PC-3 (cell line): ENCODE measurements at regions not wholly inside any gene's neighbourhood (a gene's known extent, or its start where the extent isn't known, plus 50 kb on each side); places are given as distances from the start of the nearest gene placed in this dataset.

Experiments
- EZH2 ChIP-seq: fragments of 300-600 bp; sonication (generic); IDR thresholded peaks from one replicate; pipeline ENCODE4 v1.6.1; 2017; ENCODE audit warnings: antibody characterized with exemption, mild to moderate bottlenecking, low read length; ENCODE audit not compliant: unreplicated experiment
- TF ChIP-seq, protein P1 (sequence below): fragments of 300-600 bp; sonication (generic); conservative IDR thresholded peaks from 2 replicates; pipeline ENCODE4 v1.5.1; 2017; ENCODE audit warnings: antibody characterized with exemption, low read depth, mild to moderate bottlenecking, low read length

DNA sequence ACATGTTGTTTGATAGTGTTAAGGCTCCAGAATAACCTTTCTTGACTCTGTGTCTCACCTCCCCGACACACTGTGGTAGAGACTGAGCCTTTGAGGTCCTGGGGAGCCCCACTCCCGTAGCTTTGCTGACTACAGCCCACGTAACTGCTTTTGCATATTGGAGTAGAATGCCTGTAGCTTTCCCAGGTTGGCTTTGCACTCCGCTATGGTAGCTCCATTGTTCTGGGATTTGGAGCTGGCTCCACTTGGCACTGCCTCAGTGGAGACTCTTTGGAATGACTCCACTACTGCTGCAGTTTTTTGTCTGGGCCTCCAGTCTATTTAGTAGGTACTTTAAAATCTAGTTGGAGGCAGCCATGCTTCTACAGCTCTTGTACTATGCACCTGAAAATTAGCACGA lies 56.2 kb upstream of the ANXA1 start:
- TF ChIP-seq, protein P1, sequence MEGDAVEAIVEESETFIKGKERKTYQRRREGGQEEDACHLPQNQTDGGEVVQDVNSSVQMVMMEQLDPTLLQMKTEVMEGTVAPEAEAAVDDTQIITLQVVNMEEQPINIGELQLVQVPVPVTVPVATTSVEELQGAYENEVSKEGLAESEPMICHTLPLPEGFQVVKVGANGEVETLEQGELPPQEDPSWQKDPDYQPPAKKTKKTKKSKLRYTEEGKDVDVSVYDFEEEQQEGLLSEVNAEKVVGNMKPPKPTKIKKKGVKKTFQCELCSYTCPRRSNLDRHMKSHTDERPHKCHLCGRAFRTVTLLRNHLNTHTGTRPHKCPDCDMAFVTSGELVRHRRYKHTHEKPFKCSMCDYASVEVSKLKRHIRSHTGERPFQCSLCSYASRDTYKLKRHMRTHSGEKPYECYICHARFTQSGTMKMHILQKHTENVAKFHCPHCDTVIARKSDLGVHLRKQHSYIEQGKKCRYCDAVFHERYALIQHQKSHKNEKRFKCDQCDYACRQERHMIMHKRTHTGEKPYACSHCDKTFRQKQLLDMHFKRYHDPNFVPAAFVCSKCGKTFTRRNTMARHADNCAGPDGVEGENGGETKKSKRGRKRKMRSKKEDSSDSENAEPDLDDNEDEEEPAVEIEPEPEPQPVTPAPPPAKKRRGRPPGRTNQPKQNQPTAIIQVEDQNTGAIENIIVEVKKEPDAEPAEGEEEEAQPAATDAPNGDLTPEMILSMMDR = no peak
- no peak for TF ChIP-seq EZH2
